ENCODE measurements at regions not wholly inside any gene's neighbourhood (a gene's known extent, or its start where the extent isn't known, plus 50 kb on each side); places are given as distances from the start of the nearest gene placed in this dataset.

DNA sequence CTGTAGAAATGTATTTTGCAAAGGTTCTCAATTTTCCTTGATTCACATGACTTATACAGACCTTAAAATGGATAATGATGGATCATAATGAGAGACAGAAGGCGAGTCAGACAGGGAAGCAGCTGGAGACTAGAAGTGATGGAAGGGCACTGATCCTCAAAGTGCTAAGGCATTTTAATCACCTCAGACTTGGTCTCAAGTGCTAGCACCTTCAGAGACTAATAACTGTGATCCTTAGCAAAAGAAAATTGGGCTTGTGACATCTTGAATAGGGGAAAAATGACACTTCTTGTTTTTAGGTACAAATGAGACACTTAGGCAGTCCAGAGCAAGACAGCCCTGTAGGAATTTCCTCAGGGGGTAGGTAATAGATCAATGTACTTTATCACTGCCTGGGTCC, 1011.7 kb downstream of the SQOR start:
- no peak for DNase-seq (ENCODE audit: low read depth)

DNA sequence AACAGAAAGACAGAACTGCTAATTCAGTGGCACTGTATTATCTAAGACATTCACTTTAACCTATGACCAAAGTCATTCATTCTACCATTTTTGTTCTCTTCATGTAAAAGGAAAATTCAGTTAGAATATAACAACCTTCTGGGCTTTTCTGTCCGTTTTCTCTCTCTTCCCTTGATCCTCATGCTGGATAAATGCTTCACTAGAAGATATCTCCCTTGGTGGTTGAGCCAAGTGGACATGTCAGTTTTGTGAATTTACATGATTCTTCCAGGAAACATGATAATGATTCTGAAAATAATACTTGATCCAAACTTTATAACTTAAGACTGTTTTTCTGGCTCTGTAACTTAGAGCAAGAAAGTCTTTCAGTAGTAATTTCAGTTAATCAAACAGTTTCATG, 1012.2 kb downstream of the SQOR start:
- DNase-seq (ENCODE audit: low read depth): no peak

GRCh38 chr15:46652266-46652665, 1017.4 kb downstream of the SQOR start:
- peak; percentile 61 for DNase-seq (ENCODE audit: low read depth)

- DNase-seq (ENCODE audit: low read depth): peak; percentile 73
Observed at GRCh38 chr15:46654993-46655392, 1020.2 kb downstream of the SQOR start.

GRCh38 chr15:46660096-46660842, 1025.4 kb downstream of the SQOR start:
- no peak for DNase-seq (ENCODE audit: low read depth)

- DNase-seq (ENCODE audit: low read depth): no peak
Observed at GRCh38 chr15:46670258-46670657, 1035.4 kb downstream of the SQOR start.

GRCh38 chr15:46671336-46671735, 1036.5 kb downstream of the SQOR start:
- no peak for DNase-seq (ENCODE audit: low read depth)

- DNase-seq (ENCODE audit: low read depth): no peak
Observed at GRCh38 chr15:46672041-46672440, 1037.2 kb downstream of the SQOR start.

- peak; percentile 64 for DNase-seq (ENCODE audit: low read depth)
Observed at GRCh38 chr15:46676233-46677206, 1040.8 kb upstream of the SEMA6D start.

GRCh38 chr15:46677491-46677890, 1039.8 kb upstream of the SEMA6D start:
- peak; percentile 93 for DNase-seq (ENCODE audit: low read depth)

GRCh38 chr15:46681901-46682300, 1035.4 kb upstream of the SEMA6D start:
- no peak for DNase-seq (ENCODE audit: low read depth)

DNA sequence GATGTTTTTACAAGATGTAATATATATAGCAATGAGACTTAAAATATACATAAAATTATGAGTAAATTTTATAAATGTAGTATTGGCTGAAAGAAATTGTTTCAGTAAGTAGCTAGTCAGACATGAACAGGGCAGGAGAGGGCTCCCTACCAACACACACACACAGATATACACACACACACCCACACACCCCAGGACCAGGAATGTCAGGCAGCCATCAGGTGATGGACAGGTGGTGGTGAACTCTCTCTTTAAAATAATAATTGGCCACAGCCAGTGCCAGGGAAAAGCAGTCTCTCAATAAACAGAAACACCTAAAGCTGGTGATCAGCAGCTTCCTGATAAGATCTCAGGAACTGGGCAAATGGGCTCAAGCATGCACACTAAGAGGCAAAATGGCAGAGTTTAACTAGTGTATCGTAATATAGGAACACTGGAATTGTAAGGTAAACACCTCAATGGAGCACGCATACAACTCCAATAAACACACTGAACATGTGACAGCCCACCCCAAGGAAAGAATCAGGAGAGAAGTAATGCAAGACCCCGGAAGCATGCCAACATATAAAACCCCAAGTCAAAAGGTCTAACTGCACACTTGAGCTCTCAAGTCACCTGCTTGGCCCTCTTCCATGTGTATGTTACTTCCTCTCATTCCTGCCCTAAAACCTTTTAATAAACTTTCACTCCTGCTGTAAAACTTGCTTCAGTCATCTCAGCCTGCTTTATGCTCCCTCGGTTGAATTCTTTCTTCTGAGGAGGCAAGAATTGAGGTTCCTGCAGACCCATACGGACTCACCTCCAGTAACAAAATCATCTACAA, 1034.1 kb upstream of the SEMA6D start:
- no peak for DNase-seq (ENCODE audit: low read depth)

GRCh38 chr15:46685096-46685495, 1032.2 kb upstream of the SEMA6D start:
- no peak for DNase-seq (ENCODE audit: low read depth)

DNA sequence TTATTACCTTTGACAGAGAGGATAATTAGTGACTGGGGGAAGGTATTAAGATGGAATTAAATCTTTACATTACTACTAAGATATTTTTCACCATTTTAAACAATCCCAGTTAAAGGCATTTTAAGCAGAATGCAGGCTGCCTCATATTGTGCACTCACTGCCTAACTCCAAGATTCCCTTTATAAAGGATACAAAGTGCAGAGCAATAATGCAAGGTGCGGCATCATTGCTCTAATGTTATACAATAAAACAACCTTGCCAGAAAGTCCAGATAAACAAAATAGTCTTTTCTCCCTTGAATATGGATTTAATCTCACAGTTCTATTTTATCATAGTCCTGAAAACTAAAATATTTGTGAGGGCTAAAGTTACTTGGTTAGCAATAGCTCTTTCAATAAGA, 1031.6 kb upstream of the SEMA6D start:
- DNase-seq (ENCODE audit: low read depth): no peak

DNA sequence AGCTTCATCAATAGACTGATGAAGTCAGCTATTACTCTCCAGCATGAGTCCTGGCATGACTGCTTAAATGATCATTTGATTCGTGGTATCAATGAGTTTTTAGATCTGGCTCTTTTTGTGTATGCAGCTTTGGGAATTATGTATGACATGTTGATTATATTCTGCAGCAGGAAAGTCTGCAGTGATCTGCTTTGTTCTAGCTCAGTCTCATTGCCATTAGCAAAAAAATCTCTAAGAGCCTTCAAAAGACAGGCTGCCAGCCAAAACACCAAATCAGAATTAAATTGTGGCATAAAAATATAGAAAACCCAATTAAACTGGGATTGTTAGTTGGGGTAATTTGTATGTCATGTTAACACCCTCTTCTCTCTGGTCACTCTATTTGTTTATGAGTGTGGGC, 1021.0 kb upstream of the SEMA6D start:
- DNase-seq (ENCODE audit: low read depth): no peak

DNA sequence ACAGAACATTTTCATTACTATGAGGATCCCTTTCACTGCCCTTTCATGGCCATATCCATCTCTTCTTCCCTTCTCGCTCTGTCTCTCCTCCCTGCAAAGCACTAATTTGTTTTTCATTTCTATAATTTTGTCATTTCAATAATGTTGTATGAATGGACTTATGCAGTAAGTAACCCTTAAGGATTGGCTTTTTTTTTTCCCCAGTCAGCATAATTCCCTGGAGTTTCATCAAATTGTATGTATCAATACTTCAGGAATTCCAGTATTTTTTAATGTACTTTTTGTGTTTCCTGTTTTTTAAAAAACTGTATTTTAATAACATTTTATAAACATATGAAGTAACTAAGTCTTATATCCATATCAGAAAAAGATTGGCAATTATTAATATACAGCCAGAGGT, 1016.0 kb upstream of the SEMA6D start:
- DNase-seq (ENCODE audit: low read depth): no peak

DNA sequence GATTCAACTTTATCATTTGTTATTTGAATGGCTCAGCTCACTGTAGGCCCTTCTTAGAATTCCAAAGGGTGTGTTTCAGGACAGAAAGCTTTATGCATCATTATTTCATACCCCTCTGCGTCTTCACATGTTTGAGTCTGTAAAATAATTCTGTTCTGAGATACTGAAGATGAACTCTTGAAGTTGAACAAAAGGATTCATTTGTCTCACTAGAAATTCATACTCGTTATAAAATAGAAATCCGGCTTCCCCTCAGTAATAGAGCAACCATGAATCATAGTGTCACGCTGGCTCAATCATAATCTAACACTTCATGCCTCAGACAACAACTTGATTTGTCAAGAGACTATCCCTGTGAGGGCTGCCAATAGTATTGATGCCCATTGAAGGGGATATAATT, 1015.4 kb upstream of the SEMA6D start:
- no peak for DNase-seq (ENCODE audit: low read depth)

GRCh38 chr15:46703020-46703861, 1014.1 kb upstream of the SEMA6D start:
- no peak for DNase-seq (ENCODE audit: low read depth)

GRCh38 chr15:46703871-46704637, 1013.3 kb upstream of the SEMA6D start:
- no peak for DNase-seq (ENCODE audit: low read depth)

GRCh38 chr15:46707452-46707851, 1009.9 kb upstream of the SEMA6D start:
- DNase-seq (ENCODE audit: low read depth): no peak

Data from renal cortical epithelial cell (primary cell).